IMR-90 (cell line): ENCODE measurements at regions not wholly inside any gene's neighbourhood (a gene's known extent, or its start where the extent isn't known, plus 50 kb on each side); places are given as distances from the start of the nearest gene placed in this dataset.

Experiments used
- ATAC-seq: fragments of 200-7000 bp; cut with Tn5 transposase; 2 replicates; pipeline ENCODE4 v1.9.1; 2020; ENCODE audit warnings: low read depth, mild to moderate bottlenecking, moderate library complexity
- BruUV-seq: library from RNA; stranded (reverse); fragments of 400-500 nt; replicated peaks from 2 replicates; lab custom pipeline; 2021; lab: Mats Ljungman, UMichigan
- CTCF ChIA-PET: fragments of 300-600 bp; formaldehyde crosslinking; extraction: SDS; loops from one replicate; lab custom pipeline; 2021; ENCODE audit warnings: antibody characterized with exemption; lab: Yijun Ruan, JAX
- POLR2A ChIA-PET: fragments of 300-600 bp; sonication (Branson Sonifier 250); formaldehyde crosslinking; loops from one replicate; lab custom pipeline; 2022; ENCODE audit warnings: antibody characterized with exemption; ENCODE audit not compliant: unreplicated experiment; lab: Charles Lee
- DNase-seq: peaks from one replicate; pipeline ENCODE4 v3.0.0; 2013
- H2AFZ ChIP-seq: replicated peaks from 2 replicates; pipeline ENCODE3; 2013; ENCODE audit warnings: low read length, mild to moderate bottlenecking; ENCODE audit not compliant: poor library complexity
- H2AK5ac ChIP-seq: 2 replicates; pipeline ENCODE4 v1.6.1; 2013; ENCODE audit warnings: low read depth, low read length, inconsistent platforms
- H2AK9ac ChIP-seq: replicated peaks from 2 replicates; pipeline ENCODE3; 2013; ENCODE audit warnings: mild to moderate bottlenecking, low read depth, low read length, moderate library complexity; ENCODE audit not compliant: poor library complexity
- H2BK120ac ChIP-seq: 2 replicates; pipeline ENCODE4 v1.6.1; 2013; ENCODE audit warnings: low read depth, low read length, inconsistent platforms
- H2BK15ac ChIP-seq: 3 replicates; pipeline ENCODE4 v1.6.1; 2013; ENCODE audit warnings: low read depth, low read length, inconsistent platforms
- H2BK20ac ChIP-seq: 2 replicates; pipeline ENCODE4 v1.6.1; 2013; ENCODE audit warnings: low read depth, mild to moderate bottlenecking, inconsistent platforms, low read length, moderate library complexity
- H2BK5ac ChIP-seq: 2 replicates; pipeline ENCODE4 v1.6.1; 2013; ENCODE audit warnings: mild to moderate bottlenecking, low read depth, low read length, inconsistent platforms; ENCODE audit not compliant: poor library complexity, severe bottlenecking
- H3K14ac ChIP-seq: replicated peaks from 2 replicates; pipeline ENCODE4 v1.6.1; 2013; ENCODE audit warnings: low read depth, low read length, inconsistent platforms
- H3K18ac ChIP-seq: 2 replicates; pipeline ENCODE4 v1.6.1; 2013; ENCODE audit warnings: low read depth, low read length, control low read depth
- H3K23ac ChIP-seq: 2 replicates; pipeline ENCODE4 v1.6.1; 2013; ENCODE audit warnings: low read depth, low read length, inconsistent platforms
- H3K27ac ChIP-seq: 2 replicates; pipeline ENCODE4 v1.5.1; 2013; ENCODE audit warnings: mild to moderate bottlenecking, control low read depth, low read length; ENCODE audit not compliant: insufficient read depth
- H3K27me3 ChIP-seq: 2 replicates; pipeline ENCODE4 v1.6.1; 2013; ENCODE audit warnings: low read length; ENCODE audit not compliant: control insufficient read depth, insufficient read depth
- H3K36me3 ChIP-seq: 2 replicates; pipeline ENCODE4 v1.6.1; 2013; ENCODE audit warnings: low read length, mixed read lengths; ENCODE audit not compliant: control insufficient read depth, insufficient read depth
- H3K4ac ChIP-seq: 2 replicates; pipeline ENCODE4 v1.6.1; 2013; ENCODE audit warnings: low read depth, low read length, inconsistent platforms
- H3K4me1 ChIP-seq: 2 replicates; pipeline ENCODE4 v1.6.1; 2013; ENCODE audit warnings: low read length, mixed read lengths; ENCODE audit not compliant: control insufficient read depth, insufficient read depth
- H3K4me2 ChIP-seq: 2 replicates; pipeline ENCODE4 v1.6.1; 2013; ENCODE audit warnings: low read depth, mild to moderate bottlenecking, control low read depth, low read length, moderate library complexity
- H3K4me3 ChIP-seq: 2 replicates; pipeline ENCODE4 v1.5.1; 2013; ENCODE audit warnings: low read depth, mild to moderate bottlenecking, control low read depth, low read length, moderate library complexity; ENCODE audit not compliant: insufficient read depth
- H3K56ac ChIP-seq: 2 replicates; pipeline ENCODE4 v1.6.1; 2013; ENCODE audit warnings: low read length, inconsistent platforms; ENCODE audit not compliant: insufficient read depth; ENCODE audit errors: extremely low read depth
- H3K79me1 ChIP-seq, 2 experiments: 2 replicates each; pipeline ENCODE4 v1.6.1; 2013; ENCODE audit warnings: low read length in 2 of 2, inconsistent platforms in 1 of 2, low read depth in 1 of 2
- H3K9ac ChIP-seq: 2 replicates; pipeline ENCODE4 v1.6.1; 2013; ENCODE audit warnings: low read depth, low read length, control low read depth
- H3K9me1 ChIP-seq: 2 replicates; pipeline ENCODE4 v1.6.1; 2013; ENCODE audit warnings: low read length, inconsistent platforms; ENCODE audit not compliant: insufficient read depth
- H3K9me3 ChIP-seq: 2 replicates; pipeline ENCODE4 v1.6.1; 2013; ENCODE audit warnings: low read length; ENCODE audit not compliant: control insufficient read depth, insufficient read depth
- H4K20me1 ChIP-seq: 2 replicates; pipeline ENCODE4 v1.6.1; 2013; ENCODE audit warnings: low read length, inconsistent platforms; ENCODE audit not compliant: insufficient read depth
- H4K5ac ChIP-seq: 2 replicates; pipeline ENCODE4 v1.6.1; 2013; ENCODE audit warnings: mild to moderate bottlenecking, low read depth, low read length, control low read depth
- H4K8ac ChIP-seq, 2 experiments: 2 replicates each; pipeline ENCODE4 v1.6.1; 2013; ENCODE audit warnings: low read depth in 2 of 2, low read length in 2 of 2, control low read depth in 1 of 2, inconsistent platforms in 1 of 2
- H4K91ac ChIP-seq: 2 replicates; pipeline ENCODE4 v1.6.1; 2013; ENCODE audit warnings: low read depth, low read length, inconsistent platforms; ENCODE audit not compliant: insufficient read depth
- BHLHE40 ChIP-seq: fragments of 150-350 bp; IDR thresholded peaks from 2 replicates; pipeline ENCODE4 v1.6.1; 2016; ENCODE audit warnings: mild to moderate bottlenecking, low read depth, low read length
- CHD1 ChIP-seq: IDR thresholded peaks from 2 replicates; pipeline ENCODE4 v1.6.1; 2012; ENCODE audit warnings: low read depth, low read length, improper control_type of control experiment
- CTCF ChIP-seq: conservative IDR thresholded peaks from 2 replicates; pipeline ENCODE4 v1.5.1; 2012; ENCODE audit warnings: mild to moderate bottlenecking, low read depth, low read length, improper control_type of control experiment
- ELK1 ChIP-seq: fragments of 150-350 bp; IDR thresholded peaks from 2 replicates; pipeline ENCODE4 v1.6.1; 2016; ENCODE audit warnings: low read depth, mild to moderate bottlenecking, low read length, moderate library complexity, borderline replicate concordance
- FOS ChIP-seq: fragments of 150-350 bp; IDR thresholded peaks from 2 replicates; pipeline ENCODE4 v1.6.1; 2016; ENCODE audit warnings: low read depth, low read length
- MAFK ChIP-seq: IDR thresholded peaks from 2 replicates; pipeline ENCODE4 v1.6.1; 2012; ENCODE audit warnings: low read depth, low read length, improper control_type of control experiment
- MAZ ChIP-seq: IDR thresholded peaks from 2 replicates; pipeline ENCODE4 v1.6.1; 2012; ENCODE audit warnings: low read depth, mild to moderate bottlenecking, low read length, improper control_type of control experiment, moderate library complexity, borderline replicate concordance
- NFE2L2 ChIP-seq: fragments of 150-350 bp; IDR thresholded peaks from 2 replicates; pipeline ENCODE4 v1.6.1; 2016; ENCODE audit warnings: low read depth, mild to moderate bottlenecking, low read length
- POLR2A ChIP-seq: IDR thresholded peaks from 2 replicates; pipeline ENCODE4 v1.6.1; 2012; ENCODE audit warnings: mild to moderate bottlenecking, low read depth, low read length
- RAD21 ChIP-seq: IDR thresholded peaks from 2 replicates; pipeline ENCODE4 v1.6.1; 2012; ENCODE audit warnings: low read length, improper control_type of control experiment
- RCOR1 ChIP-seq: IDR thresholded peaks from 2 replicates; pipeline ENCODE4 v1.6.1; 2012; ENCODE audit warnings: mild to moderate bottlenecking, low read length, improper control_type of control experiment; ENCODE audit not compliant: insufficient replicate concordance
- RFX5 ChIP-seq: IDR thresholded peaks from 2 replicates; pipeline ENCODE4 v1.8.0; 2012; ENCODE audit warnings: low read depth, mild to moderate bottlenecking, low read length, moderate library complexity
- SMC3 ChIP-seq: fragments of 150-350 bp; IDR thresholded peaks from 2 replicates; pipeline ENCODE4 v1.6.1; 2016; ENCODE audit warnings: low read depth, mild to moderate bottlenecking, antibody characterized with exemption, low read length, moderate library complexity
- USF2 ChIP-seq: fragments of 150-350 bp; IDR thresholded peaks from 2 replicates; pipeline ENCODE4 v1.6.1; 2017; ENCODE audit warnings: mild to moderate bottlenecking, antibody characterized with exemption, low read length, low read depth
- WGBS, 2 experiments: methylation state at CpG; one replicate each; pipeline versions ENCODE4 v1.1.5 to v1.1.7; 2013; ENCODE audit warnings: missing lambda C conversion rate in 2 of 2; ENCODE audit not compliant: insufficient read length in 1 of 2; ENCODE audit errors: extremely low coverage in 2 of 2; 5-methylcytosine and 5-hydroxymethylcytosine counted together
- dilution Hi-C: fragments of 300-500 bp; cut with HindIII; formaldehyde crosslinking; loops from one replicate; pipeline ENCODE4 v1.14.3; 2018; ENCODE audit warnings: low sequenced_read_pairs; ENCODE audit not compliant: unreplicated experiment
- in situ Hi-C: fragments of 300-500 bp; cut with MboI; formaldehyde crosslinking; loops from 3 replicates; pipeline ENCODE4 v1.14.3; 2019; ENCODE audit warnings: low sequenced_read_pairs, inconsistent platforms, mixed read lengths
- intact Hi-C: fragments of 100-400 bp; cut with micrococcal nuclease; formaldehyde crosslinking; loops from 2 replicates; pipeline ENCODE4 v1.10.0; 2022

- no peak for DNase-seq
- Histone ChIP-seq H3K4me3 (no peak overlapping the region), H3K4me1 (no peaks in the 10 kb centered on the region), H3K14ac (no peak overlapping the region), H4K20me1 (no peaks in the 10 kb centered on the region), H3K27me3 (no peaks in the 10 kb centered on the region), H3K56ac (no peak overlapping the region), H2AK5ac (no peak overlapping the region), H3K9ac (no peak overlapping the region), H3K4ac (no peak overlapping the region), H3K9me1 (no peaks in the 10 kb centered on the region), H2BK120ac (no peak overlapping the region), H3K36me3 (no peaks in the 10 kb centered on the region), H2AK9ac (no peak overlapping the region), H3K4me2 (no peak overlapping the region), H3K79me1 (no peaks in the 10 kb centered on the region), H3K27ac (no peak overlapping the region), H3K23ac (no peak overlapping the region), H4K5ac (no peak overlapping the region), H2BK5ac (no peak overlapping the region), H2BK20ac (no peak overlapping the region), H3K18ac (no peak overlapping the region), H2AFZ (no peak overlapping the region), H2BK15ac (no peak overlapping the region), H4K91ac (no peak overlapping the region), H4K8ac (no peak overlapping the region), H3K9me3 (no peaks in the 10 kb centered on the region)
- in situ Hi-C loops, result no loop called here
- intact Hi-C loops, result no loop called here
- TF ChIP-seq POLR2A, result no peak
- TF ChIP-seq MAZ, result no peak
- no peak for TF ChIP-seq CTCF
- TF ChIP-seq RCOR1, result no peak
- no peak for TF ChIP-seq RAD21
- no peak for TF ChIP-seq FOS
- no peak for TF ChIP-seq SMC3
- no peak for TF ChIP-seq NFE2L2
- TF ChIP-seq BHLHE40, result no peak
- TF ChIP-seq MAFK, result no peak
- no peak for TF ChIP-seq RFX5
- no peak for TF ChIP-seq ELK1
- no peak for TF ChIP-seq CHD1
- TF ChIP-seq USF2, result no peak
- ATAC-seq, result no peak
- dilution Hi-C loops, result no loop called here
- ChIA-PET CTCF (no interaction called here), POLR2A (no interaction called here)
- WGBS, 2 experiments, result no CpG with 5 or more reads among the region's 5 CpGs
- no TSS peak for BruUV-seq
These were observed 526.3 kb upstream of the LRRTM1 start for GRCh38 chr2:80830891-80831290.
